ENCODE measurements at regions not wholly inside any gene's neighbourhood (a gene's known extent, or its start where the extent isn't known, plus 50 kb on each side); places are given as distances from the start of the nearest gene placed in this dataset.

- TF ChIP-seq CTCF (IDR thresholded peaks at IDR 0.05) (no peak), POLR2AphosphoS5 (IDR thresholded peaks at IDR 0.05; ENCODE audit: low read depth, low read length) (no peak), SIN3A (IDR thresholded peaks at IDR 0.05; ENCODE audit: borderline replicate concordance, insufficient read depth, low read depth, low read length) (no peak), REST (IDR thresholded peaks at IDR 0.05; ENCODE audit: insufficient read depth in 1 of 2, low read depth in 2 of 2, low read length in 1 of 2) (no peak), TCF7L2 (IDR thresholded peaks at IDR 0.05; ENCODE audit: low read depth, low read length) (no peak)
- POLR2A ChIA-PET: no interaction called here
- no peak overlapping the region for H3K27ac ChIP-seq (ENCODE audit: low read length)
- no TSS peak for BruUV-seq (replicated peaks)
- CTCF ChIA-PET: no interaction called here
- no peaks in the 10 kb centered on the region for H3K4me1 ChIP-seq (ENCODE audit: control insufficient read depth, insufficient read depth, low read length)
- ATAC-seq: no peak
- H3K4me3 ChIP-seq (ENCODE audit: low read depth in 2 of 2, low read length in 2 of 2): no peak overlapping the region
- in situ Hi-C loops (cut with HindIII; ENCODE audit: low pct_unique_long_range_greater_than_20kb, low sequenced_read_pairs): no loop called here
- H3K9me3 ChIP-seq (ENCODE audit: control insufficient read depth, insufficient read depth, low read depth, low read length): no peaks in the 10 kb centered on the region
- no peak for DNase-seq (ENCODE audit: low read depth, low spot score)
- no peaks in the 10 kb centered on the region; the same call in 1 of the 2 replicates for H3K27me3 ChIP-seq (ENCODE audit: control insufficient read depth, insufficient read depth, low read length)
- no peaks in the 10 kb centered on the region for H3K36me3 ChIP-seq (ENCODE audit: control insufficient read depth, insufficient read depth, low read length)
- intact Hi-C loops (cut with micrococcal nuclease; ENCODE audit: unreplicated experiment): no loop called here
Observed at GRCh38 chr16:86112178-86112577, 213.2 kb downstream of the IRF8 start.

- Histone ChIP-seq H3K9me3 (ENCODE audit: control insufficient read depth, insufficient read depth, low read depth, low read length) (no peaks in the 10 kb centered on the region), H3K4me3 (ENCODE audit: low read depth in 2 of 2, low read length in 2 of 2) (no peak overlapping the region), H3K4me1 (ENCODE audit: control insufficient read depth, insufficient read depth, low read length) (no peaks in the 10 kb centered on the region), H3K27ac (ENCODE audit: low read length) (no peak overlapping the region), H3K36me3 (ENCODE audit: control insufficient read depth, insufficient read depth, low read length) (no peaks in the 10 kb centered on the region), H3K27me3 (ENCODE audit: control insufficient read depth, insufficient read depth, low read length) (no peaks in the 10 kb centered on the region; the same call in 1 of the 2 replicates)
- ChIA-PET POLR2A (no interaction called here), CTCF (no interaction called here)
- no peak for DNase-seq (ENCODE audit: low read depth, low spot score)
- no peak for ATAC-seq
- TF ChIP-seq POLR2AphosphoS5 (IDR thresholded peaks at IDR 0.05; ENCODE audit: low read depth, low read length) (no peak), REST (IDR thresholded peaks at IDR 0.05; ENCODE audit: insufficient read depth in 1 of 2, low read depth in 2 of 2, low read length in 1 of 2) (no peak), CTCF (IDR thresholded peaks at IDR 0.05) (no peak), SIN3A (IDR thresholded peaks at IDR 0.05; ENCODE audit: borderline replicate concordance, insufficient read depth, low read depth, low read length) (no peak), TCF7L2 (IDR thresholded peaks at IDR 0.05; ENCODE audit: low read depth, low read length) (no peak)
- intact Hi-C loops (cut with micrococcal nuclease; ENCODE audit: unreplicated experiment) (no loop called here), in situ Hi-C loops (cut with HindIII; ENCODE audit: low pct_unique_long_range_greater_than_20kb, low sequenced_read_pairs) (no loop called here)
- BruUV-seq (replicated peaks): no TSS peak
Observed at GRCh38 chr16:86117235-86117634, 218.3 kb downstream of the IRF8 start.

Measured in Panc1 (cell line).